Ishikawa (cell line): ENCODE measurements at regions not wholly inside any gene's neighbourhood (a gene's known extent, or its start where the extent isn't known, plus 50 kb on each side); places are given as distances from the start of the nearest gene placed in this dataset.

Experiments
- CEBPB ChIP-seq: IDR thresholded peaks from 2 replicates; pipeline ENCODE4 v1.6.1; 2012
- CREB1 ChIP-seq: IDR thresholded peaks from 2 replicates; pipeline ENCODE4 v1.6.1; 2012; ENCODE audit warnings: low read depth
- EP300 ChIP-seq: IDR thresholded peaks from 2 replicates; pipeline ENCODE4 v1.6.1; 2012; ENCODE audit warnings: borderline replicate concordance
- FOXM1 ChIP-seq: IDR thresholded peaks from 2 replicates; pipeline ENCODE4 v1.6.1; 2012; ENCODE audit warnings: low read depth, borderline replicate concordance
- NFIC ChIP-seq: IDR thresholded peaks from 2 replicates; pipeline ENCODE4 v1.6.1; 2012
- RAD21 ChIP-seq: IDR thresholded peaks from 2 replicates; pipeline ENCODE4 v1.6.1; 2012; ENCODE audit warnings: low read depth
- TAF1 ChIP-seq: IDR thresholded peaks from 2 replicates; pipeline ENCODE4 v1.6.1; 2012; ENCODE audit warnings: low read depth, mild to moderate bottlenecking
- TCF12 ChIP-seq: IDR thresholded peaks from 2 replicates; pipeline ENCODE4 v1.6.1; 2012; ENCODE audit warnings: low read depth
- TEAD4 ChIP-seq: IDR thresholded peaks from 2 replicates; pipeline ENCODE4 v1.6.1; 2012
- YY1 ChIP-seq: IDR thresholded peaks from 2 replicates; pipeline ENCODE4 v1.6.1; 2012; ENCODE audit warnings: low read depth
- ZBTB7A ChIP-seq: IDR thresholded peaks from 2 replicates; pipeline ENCODE4 v1.6.1; 2012; ENCODE audit warnings: low read depth
- TF ChIP-seq, protein P1 (sequence below): IDR thresholded peaks from 2 replicates; pipeline ENCODE4 v1.6.1; 2012; ENCODE audit warnings: low read depth, mild to moderate bottlenecking
- TF ChIP-seq, protein P2 (sequence below): IDR thresholded peaks from 2 replicates; pipeline ENCODE4 v1.6.1; 2012
- TF ChIP-seq, protein P3 (sequence below): IDR thresholded peaks from 2 replicates; pipeline ENCODE4 v1.6.1; 2012

GRCh38 chr16:55012793-55013192, 82.1 kb downstream of the IRX5 start:
- no peak for TF ChIP-seq FOXM1
- no peak for TF ChIP-seq RAD21
- no peak for TF ChIP-seq TEAD4
- TF ChIP-seq EP300 = no peak
- TF ChIP-seq, protein P1, sequence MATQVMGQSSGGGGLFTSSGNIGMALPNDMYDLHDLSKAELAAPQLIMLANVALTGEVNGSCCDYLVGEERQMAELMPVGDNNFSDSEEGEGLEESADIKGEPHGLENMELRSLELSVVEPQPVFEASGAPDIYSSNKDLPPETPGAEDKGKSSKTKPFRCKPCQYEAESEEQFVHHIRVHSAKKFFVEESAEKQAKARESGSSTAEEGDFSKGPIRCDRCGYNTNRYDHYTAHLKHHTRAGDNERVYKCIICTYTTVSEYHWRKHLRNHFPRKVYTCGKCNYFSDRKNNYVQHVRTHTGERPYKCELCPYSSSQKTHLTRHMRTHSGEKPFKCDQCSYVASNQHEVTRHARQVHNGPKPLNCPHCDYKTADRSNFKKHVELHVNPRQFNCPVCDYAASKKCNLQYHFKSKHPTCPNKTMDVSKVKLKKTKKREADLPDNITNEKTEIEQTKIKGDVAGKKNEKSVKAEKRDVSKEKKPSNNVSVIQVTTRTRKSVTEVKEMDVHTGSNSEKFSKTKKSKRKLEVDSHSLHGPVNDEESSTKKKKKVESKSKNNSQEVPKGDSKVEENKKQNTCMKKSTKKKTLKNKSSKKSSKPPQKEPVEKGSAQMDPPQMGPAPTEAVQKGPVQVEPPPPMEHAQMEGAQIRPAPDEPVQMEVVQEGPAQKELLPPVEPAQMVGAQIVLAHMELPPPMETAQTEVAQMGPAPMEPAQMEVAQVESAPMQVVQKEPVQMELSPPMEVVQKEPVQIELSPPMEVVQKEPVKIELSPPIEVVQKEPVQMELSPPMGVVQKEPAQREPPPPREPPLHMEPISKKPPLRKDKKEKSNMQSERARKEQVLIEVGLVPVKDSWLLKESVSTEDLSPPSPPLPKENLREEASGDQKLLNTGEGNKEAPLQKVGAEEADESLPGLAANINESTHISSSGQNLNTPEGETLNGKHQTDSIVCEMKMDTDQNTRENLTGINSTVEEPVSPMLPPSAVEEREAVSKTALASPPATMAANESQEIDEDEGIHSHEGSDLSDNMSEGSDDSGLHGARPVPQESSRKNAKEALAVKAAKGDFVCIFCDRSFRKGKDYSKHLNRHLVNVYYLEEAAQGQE = no peak
- TF ChIP-seq CEBPB = no peak
- TF ChIP-seq CREB1 = no peak
- TF ChIP-seq, protein P2, sequence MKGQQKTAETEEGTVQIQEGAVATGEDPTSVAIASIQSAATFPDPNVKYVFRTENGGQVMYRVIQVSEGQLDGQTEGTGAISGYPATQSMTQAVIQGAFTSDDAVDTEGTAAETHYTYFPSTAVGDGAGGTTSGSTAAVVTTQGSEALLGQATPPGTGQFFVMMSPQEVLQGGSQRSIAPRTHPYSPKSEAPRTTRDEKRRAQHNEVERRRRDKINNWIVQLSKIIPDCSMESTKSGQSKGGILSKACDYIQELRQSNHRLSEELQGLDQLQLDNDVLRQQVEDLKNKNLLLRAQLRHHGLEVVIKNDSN = no peak
- no peak for TF ChIP-seq TAF1
- TF ChIP-seq, protein P3, sequence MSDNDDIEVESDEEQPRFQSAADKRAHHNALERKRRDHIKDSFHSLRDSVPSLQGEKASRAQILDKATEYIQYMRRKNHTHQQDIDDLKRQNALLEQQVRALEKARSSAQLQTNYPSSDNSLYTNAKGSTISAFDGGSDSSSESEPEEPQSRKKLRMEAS = no peak
- no peak for TF ChIP-seq NFIC
- no peak for TF ChIP-seq ZBTB7A
- TF ChIP-seq YY1 = no peak
- no peak for TF ChIP-seq TCF12
